Tongue (tissue), 1 donor: ENCODE measurements at regions not wholly inside any gene's neighbourhood (a gene's known extent, or its start where the extent isn't known, plus 50 kb on each side); places are given as distances from the start of the nearest gene placed in this dataset. TPM values are rescaled to one million over a fixed set of nuclear protein-coding genes. Genes with fewer than 3 reads are reported as not detected.

Experiments
- small RNA-seq: library from RNA; depleted of rRNA; stranded (forward); fragments of <200 nt; gene quantifications from one replicate; pipeline ENCODE3, GENCODE V24; 2014; ENCODE audit warnings: low replicate concordance

Small RNA genes lying in the stretch of these regions (small RNA-seq; reads per million reads assigned to genes)
- gene AC009969.1 (not detected), gene AC079150.2 (not detected)
